Smooth muscle cell (in vitro differentiated cells): ENCODE measurements at regions not wholly inside any gene's neighbourhood (a gene's known extent, or its start where the extent isn't known, plus 50 kb on each side); places are given as distances from the start of the nearest gene placed in this dataset. TPM values are rescaled to one million over a fixed set of nuclear protein-coding genes. Genes with fewer than 3 reads are reported as not detected.

Source experiments
- DNase-seq: peaks from one replicate; lab custom pipeline; 2025; ENCODE audit not compliant: unreplicated experiment; lab: John Stamatoyannopoulos, UW
- H2AFZ ChIP-seq: fragments of 200-600 bp; sonication (generic); 2 replicates; pipeline ENCODE4 v1.6.0; 2016; ENCODE audit warnings: antibody characterized with exemption, low read depth, mild to moderate bottlenecking
- H3F3A ChIP-seq: fragments of 200-600 bp; sonication (generic); 2 replicates; pipeline ENCODE4 v1.6.0; 2017; ENCODE audit warnings: antibody characterized with exemption, low read depth
- H3K27ac ChIP-seq: fragments of 200-600 bp; sonication (generic); 2 replicates; pipeline ENCODE4 v1.5.1; 2016; ENCODE audit warnings: low read depth, mild to moderate bottlenecking
- H3K27me3 ChIP-seq: fragments of 200-600 bp; sonication (generic); 2 replicates; pipeline ENCODE4 v1.6.1; 2016; ENCODE audit warnings: low read depth, mild to moderate bottlenecking
- H3K36me3 ChIP-seq: fragments of 200-600 bp; sonication (generic); 2 replicates; pipeline ENCODE4 v1.5.1; 2016; ENCODE audit warnings: low read depth
- H3K4me1 ChIP-seq: fragments of 200-600 bp; sonication (generic); 2 replicates; pipeline ENCODE4 v1.5.1; 2016; ENCODE audit warnings: low read depth
- H3K4me2 ChIP-seq: fragments of 200-600 bp; sonication (generic); 2 replicates; pipeline ENCODE4 v1.6.0; 2016; ENCODE audit warnings: mild to moderate bottlenecking
- H3K4me3 ChIP-seq: fragments of 200-600 bp; sonication (generic); 2 replicates; pipeline ENCODE4 v1.5.1; 2016; ENCODE audit warnings: mild to moderate bottlenecking
- H3K79me2 ChIP-seq: fragments of 200-600 bp; sonication (generic); 2 replicates; pipeline ENCODE4 v1.6.0; 2016; ENCODE audit warnings: low read depth, mild to moderate bottlenecking
- H3K9ac ChIP-seq: fragments of 200-600 bp; sonication (generic); 2 replicates; pipeline ENCODE4 v1.6.0; 2016; ENCODE audit warnings: low read depth
- H3K9me3 ChIP-seq: fragments of 200-600 bp; sonication (generic); replicated peaks from 2 replicates; pipeline ENCODE4 v1.5.1; 2016; ENCODE audit warnings: low read depth
- H4K20me1 ChIP-seq: fragments of 200-600 bp; sonication (generic); 2 replicates; pipeline ENCODE4 v1.6.0; 2016; ENCODE audit warnings: low read depth
- CTCF ChIP-seq: fragments of 200-600 bp; sonication (generic); IDR thresholded peaks from 2 replicates; pipeline ENCODE4 v1.5.1; 2017; ENCODE audit warnings: borderline replicate concordance, mild to moderate bottlenecking, antibody characterized with exemption; ENCODE audit not compliant: insufficient read depth, poor library complexity, severe bottlenecking
- whole genome bisulfite sequencing: methylation state at CpG from one replicate; pipeline ENCODE4 v1.1.7; 2016; ENCODE audit warnings: low lambda C conversion rate; 5-methylcytosine and 5-hydroxymethylcytosine counted together
- small RNA-seq: library from RNA; depleted of rRNA; stranded (forward); fragments of <200 nt; gene quantifications from one replicate; pipeline ENCODE3, GENCODE V24; 2014

DNA sequence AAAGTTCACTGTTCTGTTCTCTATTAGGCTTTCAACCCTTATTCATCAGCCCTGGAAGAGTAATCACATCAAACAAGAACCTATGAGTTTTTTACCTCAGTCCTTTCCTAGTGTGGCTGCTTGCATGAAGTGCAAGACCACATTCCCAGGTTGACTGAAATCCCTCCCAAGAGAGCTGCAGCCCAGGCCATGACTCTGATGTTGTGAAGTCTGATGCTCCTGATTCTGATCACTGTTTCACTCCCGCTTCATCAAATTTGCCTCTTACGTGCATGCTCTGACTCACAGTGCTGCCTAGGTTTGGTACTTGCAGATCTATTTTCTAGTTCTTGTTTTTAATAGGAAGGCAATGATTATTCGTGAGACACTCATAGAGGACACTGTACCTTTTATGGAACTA, 58.2 kb upstream of the DSEL start:
- no peak for TF ChIP-seq CTCF
- Histone ChIP-seq H3K9me3 (no peaks in the 10 kb centered on the region), H3K79me2 (no peaks in the 10 kb centered on the region), H4K20me1 (no peaks in the 10 kb centered on the region), H3K27ac (no peak overlapping the region), H3F3A (no peaks in the 10 kb centered on the region), H3K4me1 (no peaks in the 10 kb centered on the region), H3K4me3 (no peak overlapping the region), H3K4me2 (no peak overlapping the region), H3K9ac (no peak overlapping the region), H2AFZ (no peak overlapping the region), H3K36me3 (no peaks in the 10 kb centered on the region), H3K27me3 (no peaks in the 10 kb centered on the region)
- WGBS: 85% methylated on average over 3 of the region's 3 CpGs
- no peak for DNase-seq

DNA sequence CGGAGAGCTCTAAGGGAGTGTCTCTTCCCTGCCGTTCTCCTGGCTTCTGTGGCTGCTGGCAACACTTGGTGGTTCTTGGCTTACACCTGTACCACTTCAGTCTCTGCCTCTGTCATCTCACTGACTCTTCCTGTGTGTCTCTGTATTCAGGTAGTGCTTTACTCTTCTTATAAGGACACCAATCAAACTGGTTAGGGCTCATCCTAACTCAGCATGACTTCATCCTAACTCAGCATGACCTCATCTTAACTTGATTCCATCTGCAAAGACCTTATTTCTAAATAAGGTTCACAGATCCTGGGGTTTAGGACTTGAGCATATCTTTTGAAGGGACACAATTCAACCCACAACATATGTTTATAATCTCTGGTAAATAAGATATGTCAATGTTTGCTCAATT, 51.6 kb upstream of the DSEL start:
- H3K9me3 ChIP-seq: no peaks in the 10 kb centered on the region
- H3K4me3 ChIP-seq: no peak overlapping the region
- no peak overlapping the region for H3K4me2 ChIP-seq
- no peak for TF ChIP-seq CTCF
- H2AFZ ChIP-seq: no peak overlapping the region
- H3K27me3 ChIP-seq: no peaks in the 10 kb centered on the region
- 76% methylated on average over 2 of the region's 2 CpGs for WGBS
- H3K27ac ChIP-seq: no peak overlapping the region
- no peaks in the 10 kb centered on the region for H3K4me1 ChIP-seq
- H3K36me3 ChIP-seq: no peaks in the 10 kb centered on the region
- no peaks in the 10 kb centered on the region for H3F3A ChIP-seq
- no peaks in the 10 kb centered on the region for H4K20me1 ChIP-seq
- no peak overlapping the region for H3K9ac ChIP-seq
- DNase-seq: no peak
- H3K79me2 ChIP-seq: no peaks in the 10 kb centered on the region

Small RNA genes in the stretch of these regions (small RNA-seq; reads per million reads assigned to genes)
- not detected for gene AC067819.1
